ENCODE measurements at regions not wholly inside any gene's neighbourhood (a gene's known extent, or its start where the extent isn't known, plus 50 kb on each side); places are given as distances from the start of the nearest gene placed in this dataset.

GRCh38 chr11:62025487-62026105 is 58.2 kb upstream of the FTH1 start:
- no TSS peak for BruUV-seq (replicated peaks)
- peak; percentile 27 for FAIRE-seq
- peaks cover 2% of the 10 kb centered on the region; the same call in 2 of the 3 replicates for H3K9me3 ChIP-seq (replicated peaks; ENCODE audit: control insufficient read depth, insufficient read depth, low read length)
- in situ Hi-C loops (cut with MboI): no loop called here
- H3K4me2 ChIP-seq (ENCODE audit: control insufficient read depth, insufficient read depth): peak overlapping the region; percentile 58
- no peaks in the 10 kb centered on the region for H3K27me3 ChIP-seq (replicated peaks in 1 of 2; ENCODE audit: control insufficient read depth in 2 of 2, insufficient read depth in 2 of 2, low read length in 1 of 2)
- peaks cover 8% of the 10 kb centered on the region for H3K4me1 ChIP-seq (ENCODE audit: control insufficient read depth, insufficient read depth, low read length)
- H3K4me3 ChIP-seq: peak overlapping the region; percentile 24; the same call in 1 of the 2 replicates
- no peaks in the 10 kb centered on the region for H4K20me1 ChIP-seq (ENCODE audit: control insufficient read depth, insufficient read depth)
- peak overlapping the region; percentile 30; the same call in 1 of the 2 replicates for H3K27ac ChIP-seq (ENCODE audit: control insufficient read depth, insufficient read depth)
- no peaks in the 10 kb centered on the region for H3K36me3 ChIP-seq (ENCODE audit: control insufficient read depth in 2 of 2, insufficient read depth in 2 of 2, low read length in 1 of 2)
- peak; percentile 56 for DNase-seq (ENCODE audit: low read depth, low spot score)
- 6% methylated on average over 13 of the region's 13 CpGs for WGBS (ENCODE audit: insufficient coverage, insufficient replicate concordance, low lambda C conversion rate, missing lambda C conversion rate)
- RAD21 ChIA-PET (ENCODE audit: unreplicated experiment): interaction anchor here (1.2 to 2.0 kb wide), 3 partner anchors 55 to 228 kb away, joined by 4 to 5 read pairs (median 4); no protein-coding TSS in a partner anchor
- H3K9ac ChIP-seq (ENCODE audit: control insufficient read depth, insufficient read depth, low read length): peak overlapping the region; percentile 24; the same call in 1 of the 2 replicates
- intact Hi-C loops (cut with micrococcal nuclease; ENCODE audit: unreplicated experiment): no loop called here
- ATAC-seq: peak; percentile 93
- H2AFZ ChIP-seq (ENCODE audit: control insufficient read depth, low read depth, low read length): peak overlapping the region; percentile 77
- SMC1A ChIA-PET (ENCODE audit: uncharacterized antibody, unreplicated experiment): interaction anchor here (0.6 to 3.1 kb wide), 9 partner anchors 14 to 489 kb away, joined by 3 to 10 read pairs (median 3); no protein-coding TSS in a partner anchor
- POLR2A ChIA-PET: no interaction called here
- CTCF ChIA-PET: interaction anchor here (1.2 to 1.7 kb wide), 3 partner anchors 17 to 82 kb away, joined by 3 to 5 read pairs (median 4); partner anchors contain the start of gene FTH1
- no peaks in the 10 kb centered on the region for H3K79me2 ChIP-seq (ENCODE audit: control insufficient read depth, insufficient read depth, low read length)
- TF ChIP-seq ZNF687 (IDR thresholded peaks at IDR 0.05) (peak; percentile 54; the same call in 1 of the 2 replicates), ZNF217 (IDR thresholded peaks at IDR 0.05) (no peak), RAD51 (IDR thresholded peaks at IDR 0.05) (peak; percentile 32; the same call in 1 of the 2 replicates), IKZF1 (conservative IDR thresholded peaks at IDR 0.05) (0 out of 2 replicates have a peak, but pooled peaks have one; percentile 28), NFIC (IDR thresholded peaks at IDR 0.05; ENCODE audit: low read depth, low read length) (no peak), ZSCAN29 (IDR thresholded peaks at IDR 0.05) (no peak), POLR2A (IDR thresholded peaks at IDR 0.05; ENCODE audit: low read depth, low read length) (0 out of 2 replicates have a peak, but pooled peaks have one; percentile 19), KLF5 (IDR thresholded peaks at IDR 0.05; ENCODE audit: partially characterized antibody) (peak; percentile 32), ATF2 (IDR thresholded peaks at IDR 0.05; ENCODE audit: low read length) (no peak), HCFC1 (IDR thresholded peaks at IDR 0.05; ENCODE audit: low read length) (no peak), CBX5 (IDR thresholded peaks at IDR 0.05; ENCODE audit: low read depth) (no peak), PAX5 (IDR thresholded peaks at IDR 0.05; ENCODE audit: borderline replicate concordance, low read depth, low read length) (0 out of 2 replicates have a peak, but pooled peaks have one; percentile 56), CREM (IDR thresholded peaks at IDR 0.05; ENCODE audit: low read depth) (peak; percentile 70), SRF (IDR thresholded peaks at IDR 0.05; ENCODE audit: low read depth in 2 of 2, low read length in 2 of 2) (no peak), FOXK2 (IDR thresholded peaks at IDR 0.05) (peak; percentile 45), ZBTB11 (CRISPR knock-in tag; IDR thresholded peaks at IDR 0.05) (no peak), KDM1A (IDR thresholded peaks at IDR 0.05; ENCODE audit: borderline replicate concordance) (no peak)
